Neural crest cell (in vitro differentiated cells): ENCODE measurements at regions not wholly inside any gene's neighbourhood (a gene's known extent, or its start where the extent isn't known, plus 50 kb on each side); places are given as distances from the start of the nearest gene placed in this dataset.

ENCODE experiments used
- DNase-seq: peaks from one replicate; pipeline ENCODE4 v3.0.0; 2021; ENCODE audit warnings: low read depth, mixed read lengths, low spot score
- H3K27ac Mint-ChIP-seq: one replicate; pipeline ENCODE4 v1.8.0; 2021; ENCODE audit warnings: mild to moderate bottlenecking, mixed read lengths; ENCODE audit not compliant: unreplicated experiment
- H3K27me3 Mint-ChIP-seq: 2 replicates; pipeline ENCODE4 v1.8.0; 2021; ENCODE audit warnings: low read depth, mild to moderate bottlenecking, mixed read lengths
- H3K36me3 Mint-ChIP-seq: 2 replicates; pipeline ENCODE4 v1.8.0; 2021; ENCODE audit warnings: low read depth, mild to moderate bottlenecking, mixed read lengths
- H3K4me1 Mint-ChIP-seq: 2 replicates; pipeline ENCODE4 v1.8.0; 2021; ENCODE audit warnings: mixed read lengths
- H3K4me3 Mint-ChIP-seq: one replicate; pipeline ENCODE4 v1.8.0; 2021; ENCODE audit warnings: mild to moderate bottlenecking, mixed read lengths
- H3K9me3 Mint-ChIP-seq: 2 replicates; pipeline ENCODE4 v1.8.0; 2021; ENCODE audit warnings: mixed read lengths
- CTCF ChIP-seq: fragments of 200-600 bp; sonication (generic); conservative IDR thresholded peaks from 2 replicates; pipeline ENCODE4 v1.5.0; 2021; ENCODE audit warnings: antibody characterized with exemption, mild to moderate bottlenecking

- no peaks in the 10 kb centered on the region for H3K36me3 Mint-ChIP-seq
- H3K27ac Mint-ChIP-seq, result no peak overlapping the region
- no peak for TF ChIP-seq CTCF
- H3K4me1 Mint-ChIP-seq, result no peaks in the 10 kb centered on the region
- DNase-seq, result no peak
- H3K9me3 Mint-ChIP-seq, result peaks cover 4% of the 10 kb centered on the region
- H3K27me3 Mint-ChIP-seq, result no peaks in the 10 kb centered on the region
- H3K4me3 Mint-ChIP-seq, result no peak overlapping the region
Observed at GRCh38 chr3:117102426-117102825, 392.8 kb downstream of the TUSC7 start.

GRCh38 chr3:117103675-117104074 lies 394.1 kb downstream of the TUSC7 start:
- no peak for DNase-seq
- Mint-ChIP-seq H3K9me3 (peaks cover 10% of the 10 kb centered on the region), H3K4me1 (peaks cover 5% of the 10 kb centered on the region), H3K36me3 (no peaks in the 10 kb centered on the region), H3K27ac (no peak overlapping the region), H3K4me3 (no peak overlapping the region), H3K27me3 (no peaks in the 10 kb centered on the region)
- TF ChIP-seq CTCF, result peak; percentile 25

- no peak for TF ChIP-seq CTCF
- no peaks in the 10 kb centered on the region for H3K27me3 Mint-ChIP-seq
- no peak for DNase-seq
- no peak overlapping the region for H3K4me3 Mint-ChIP-seq
- no peaks in the 10 kb centered on the region for H3K36me3 Mint-ChIP-seq
- H3K27ac Mint-ChIP-seq, result no peak overlapping the region
- peaks cover 5% of the 10 kb centered on the region for H3K4me1 Mint-ChIP-seq
- H3K9me3 Mint-ChIP-seq, result peaks cover 10% of the 10 kb centered on the region
Observed at GRCh38 chr3:117104381-117104780, 394.8 kb downstream of the TUSC7 start.

- Mint-ChIP-seq H3K27me3 (no peaks in the 10 kb centered on the region), H3K4me3 (no peak overlapping the region), H3K9me3 (peaks cover 10% of the 10 kb centered on the region), H3K36me3 (no peaks in the 10 kb centered on the region), H3K27ac (no peak overlapping the region), H3K4me1 (peaks cover 5% of the 10 kb centered on the region)
- TF ChIP-seq CTCF, result no peak
- DNase-seq, result no peak
Observed at GRCh38 chr3:117104792-117105191, 395.2 kb downstream of the TUSC7 start.

- Mint-ChIP-seq H3K4me1 (peaks cover 5% of the 10 kb centered on the region), H3K9me3 (peaks cover 10% of the 10 kb centered on the region), H3K27me3 (no peaks in the 10 kb centered on the region), H3K27ac (peak overlapping the region; percentile 5), H3K4me3 (no peak overlapping the region), H3K36me3 (no peaks in the 10 kb centered on the region)
- DNase-seq, result no peak
- no peak for TF ChIP-seq CTCF
Observed at GRCh38 chr3:117105686-117106085, 396.1 kb downstream of the TUSC7 start.

GRCh38 chr3:117106396-117106795 lies 396.8 kb downstream of the TUSC7 start:
- DNase-seq, result no peak
- Mint-ChIP-seq H3K27ac (no peak overlapping the region), H3K27me3 (no peaks in the 10 kb centered on the region), H3K4me3 (no peak overlapping the region), H3K9me3 (peaks cover 10% of the 10 kb centered on the region), H3K4me1 (peaks cover 5% of the 10 kb centered on the region), H3K36me3 (no peaks in the 10 kb centered on the region)
- no peak for TF ChIP-seq CTCF
